ENCODE measurements at regions not wholly inside any gene's neighbourhood (a gene's known extent, or its start where the extent isn't known, plus 50 kb on each side); places are given as distances from the start of the nearest gene placed in this dataset.

DNA sequence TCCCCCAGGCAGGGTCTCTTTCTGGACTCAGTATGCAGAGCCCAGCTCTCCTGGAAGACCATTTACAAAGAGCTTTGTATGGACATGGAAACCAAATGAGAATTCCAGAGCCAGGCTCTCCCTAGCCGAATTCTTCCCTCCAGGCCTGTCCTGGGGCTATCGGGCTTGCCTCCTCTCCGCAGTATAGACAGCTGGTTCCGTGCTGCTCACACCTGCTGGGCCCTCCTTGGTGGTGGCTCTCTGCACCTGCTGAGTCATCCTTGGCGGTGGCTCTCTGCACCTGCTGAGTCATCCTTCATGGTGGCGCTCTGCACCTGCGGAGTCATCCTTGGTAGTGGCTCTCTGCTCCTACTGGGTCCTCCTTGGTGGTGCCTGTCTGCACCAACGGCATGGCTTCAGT is 743.5 kb downstream of the BRD1 start:
- Mint-ChIP-seq H3K27ac (no peak overlapping the region), H3K4me3 (no peak overlapping the region), H3K9me3 (no peaks in the 10 kb centered on the region), H3K36me3 (ENCODE audit: low read depth) (no peaks in the 10 kb centered on the region), H3K4me1 (no peaks in the 10 kb centered on the region; the same call in 2 of the 3 replicates), H3K27me3 (ENCODE audit: insufficient read depth, low read depth, poor library complexity) (peaks cover 4% of the 10 kb centered on the region)
- Histone ChIP-seq H2AFZ (no peak overlapping the region), H3K79me2 (replicated peaks; ENCODE audit: insufficient read depth) (no peaks in the 10 kb centered on the region), H3K9me2 (ENCODE audit: insufficient read depth) (no peaks in the 10 kb centered on the region), H3F3A (replicated peaks; ENCODE audit: low read depth) (no peaks in the 10 kb centered on the region), H3K4me2 (no peak overlapping the region), H3K27me3 (ENCODE audit: insufficient read depth) (no peaks in the 10 kb centered on the region), H3K4me3 (no peak overlapping the region), H3K4me1 (ENCODE audit: insufficient read depth) (no peaks in the 10 kb centered on the region), H3K36me3 (ENCODE audit: insufficient read depth) (peaks cover 6% of the 10 kb centered on the region; the same call in 1 of the 2 replicates), H4K20me1 (replicated peaks; ENCODE audit: insufficient read depth) (no peaks in the 10 kb centered on the region), H3K27ac (ENCODE audit: low read depth) (no peak overlapping the region)
- no peak for DNase-seq (ENCODE audit: low spot score)
- TF ChIP-seq, protein P1, sequence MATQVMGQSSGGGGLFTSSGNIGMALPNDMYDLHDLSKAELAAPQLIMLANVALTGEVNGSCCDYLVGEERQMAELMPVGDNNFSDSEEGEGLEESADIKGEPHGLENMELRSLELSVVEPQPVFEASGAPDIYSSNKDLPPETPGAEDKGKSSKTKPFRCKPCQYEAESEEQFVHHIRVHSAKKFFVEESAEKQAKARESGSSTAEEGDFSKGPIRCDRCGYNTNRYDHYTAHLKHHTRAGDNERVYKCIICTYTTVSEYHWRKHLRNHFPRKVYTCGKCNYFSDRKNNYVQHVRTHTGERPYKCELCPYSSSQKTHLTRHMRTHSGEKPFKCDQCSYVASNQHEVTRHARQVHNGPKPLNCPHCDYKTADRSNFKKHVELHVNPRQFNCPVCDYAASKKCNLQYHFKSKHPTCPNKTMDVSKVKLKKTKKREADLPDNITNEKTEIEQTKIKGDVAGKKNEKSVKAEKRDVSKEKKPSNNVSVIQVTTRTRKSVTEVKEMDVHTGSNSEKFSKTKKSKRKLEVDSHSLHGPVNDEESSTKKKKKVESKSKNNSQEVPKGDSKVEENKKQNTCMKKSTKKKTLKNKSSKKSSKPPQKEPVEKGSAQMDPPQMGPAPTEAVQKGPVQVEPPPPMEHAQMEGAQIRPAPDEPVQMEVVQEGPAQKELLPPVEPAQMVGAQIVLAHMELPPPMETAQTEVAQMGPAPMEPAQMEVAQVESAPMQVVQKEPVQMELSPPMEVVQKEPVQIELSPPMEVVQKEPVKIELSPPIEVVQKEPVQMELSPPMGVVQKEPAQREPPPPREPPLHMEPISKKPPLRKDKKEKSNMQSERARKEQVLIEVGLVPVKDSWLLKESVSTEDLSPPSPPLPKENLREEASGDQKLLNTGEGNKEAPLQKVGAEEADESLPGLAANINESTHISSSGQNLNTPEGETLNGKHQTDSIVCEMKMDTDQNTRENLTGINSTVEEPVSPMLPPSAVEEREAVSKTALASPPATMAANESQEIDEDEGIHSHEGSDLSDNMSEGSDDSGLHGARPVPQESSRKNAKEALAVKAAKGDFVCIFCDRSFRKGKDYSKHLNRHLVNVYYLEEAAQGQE (IDR thresholded peaks at IDR 0.05; ENCODE audit: unreplicated experiment), result no peak
- TF ChIP-seq, protein P2, sequence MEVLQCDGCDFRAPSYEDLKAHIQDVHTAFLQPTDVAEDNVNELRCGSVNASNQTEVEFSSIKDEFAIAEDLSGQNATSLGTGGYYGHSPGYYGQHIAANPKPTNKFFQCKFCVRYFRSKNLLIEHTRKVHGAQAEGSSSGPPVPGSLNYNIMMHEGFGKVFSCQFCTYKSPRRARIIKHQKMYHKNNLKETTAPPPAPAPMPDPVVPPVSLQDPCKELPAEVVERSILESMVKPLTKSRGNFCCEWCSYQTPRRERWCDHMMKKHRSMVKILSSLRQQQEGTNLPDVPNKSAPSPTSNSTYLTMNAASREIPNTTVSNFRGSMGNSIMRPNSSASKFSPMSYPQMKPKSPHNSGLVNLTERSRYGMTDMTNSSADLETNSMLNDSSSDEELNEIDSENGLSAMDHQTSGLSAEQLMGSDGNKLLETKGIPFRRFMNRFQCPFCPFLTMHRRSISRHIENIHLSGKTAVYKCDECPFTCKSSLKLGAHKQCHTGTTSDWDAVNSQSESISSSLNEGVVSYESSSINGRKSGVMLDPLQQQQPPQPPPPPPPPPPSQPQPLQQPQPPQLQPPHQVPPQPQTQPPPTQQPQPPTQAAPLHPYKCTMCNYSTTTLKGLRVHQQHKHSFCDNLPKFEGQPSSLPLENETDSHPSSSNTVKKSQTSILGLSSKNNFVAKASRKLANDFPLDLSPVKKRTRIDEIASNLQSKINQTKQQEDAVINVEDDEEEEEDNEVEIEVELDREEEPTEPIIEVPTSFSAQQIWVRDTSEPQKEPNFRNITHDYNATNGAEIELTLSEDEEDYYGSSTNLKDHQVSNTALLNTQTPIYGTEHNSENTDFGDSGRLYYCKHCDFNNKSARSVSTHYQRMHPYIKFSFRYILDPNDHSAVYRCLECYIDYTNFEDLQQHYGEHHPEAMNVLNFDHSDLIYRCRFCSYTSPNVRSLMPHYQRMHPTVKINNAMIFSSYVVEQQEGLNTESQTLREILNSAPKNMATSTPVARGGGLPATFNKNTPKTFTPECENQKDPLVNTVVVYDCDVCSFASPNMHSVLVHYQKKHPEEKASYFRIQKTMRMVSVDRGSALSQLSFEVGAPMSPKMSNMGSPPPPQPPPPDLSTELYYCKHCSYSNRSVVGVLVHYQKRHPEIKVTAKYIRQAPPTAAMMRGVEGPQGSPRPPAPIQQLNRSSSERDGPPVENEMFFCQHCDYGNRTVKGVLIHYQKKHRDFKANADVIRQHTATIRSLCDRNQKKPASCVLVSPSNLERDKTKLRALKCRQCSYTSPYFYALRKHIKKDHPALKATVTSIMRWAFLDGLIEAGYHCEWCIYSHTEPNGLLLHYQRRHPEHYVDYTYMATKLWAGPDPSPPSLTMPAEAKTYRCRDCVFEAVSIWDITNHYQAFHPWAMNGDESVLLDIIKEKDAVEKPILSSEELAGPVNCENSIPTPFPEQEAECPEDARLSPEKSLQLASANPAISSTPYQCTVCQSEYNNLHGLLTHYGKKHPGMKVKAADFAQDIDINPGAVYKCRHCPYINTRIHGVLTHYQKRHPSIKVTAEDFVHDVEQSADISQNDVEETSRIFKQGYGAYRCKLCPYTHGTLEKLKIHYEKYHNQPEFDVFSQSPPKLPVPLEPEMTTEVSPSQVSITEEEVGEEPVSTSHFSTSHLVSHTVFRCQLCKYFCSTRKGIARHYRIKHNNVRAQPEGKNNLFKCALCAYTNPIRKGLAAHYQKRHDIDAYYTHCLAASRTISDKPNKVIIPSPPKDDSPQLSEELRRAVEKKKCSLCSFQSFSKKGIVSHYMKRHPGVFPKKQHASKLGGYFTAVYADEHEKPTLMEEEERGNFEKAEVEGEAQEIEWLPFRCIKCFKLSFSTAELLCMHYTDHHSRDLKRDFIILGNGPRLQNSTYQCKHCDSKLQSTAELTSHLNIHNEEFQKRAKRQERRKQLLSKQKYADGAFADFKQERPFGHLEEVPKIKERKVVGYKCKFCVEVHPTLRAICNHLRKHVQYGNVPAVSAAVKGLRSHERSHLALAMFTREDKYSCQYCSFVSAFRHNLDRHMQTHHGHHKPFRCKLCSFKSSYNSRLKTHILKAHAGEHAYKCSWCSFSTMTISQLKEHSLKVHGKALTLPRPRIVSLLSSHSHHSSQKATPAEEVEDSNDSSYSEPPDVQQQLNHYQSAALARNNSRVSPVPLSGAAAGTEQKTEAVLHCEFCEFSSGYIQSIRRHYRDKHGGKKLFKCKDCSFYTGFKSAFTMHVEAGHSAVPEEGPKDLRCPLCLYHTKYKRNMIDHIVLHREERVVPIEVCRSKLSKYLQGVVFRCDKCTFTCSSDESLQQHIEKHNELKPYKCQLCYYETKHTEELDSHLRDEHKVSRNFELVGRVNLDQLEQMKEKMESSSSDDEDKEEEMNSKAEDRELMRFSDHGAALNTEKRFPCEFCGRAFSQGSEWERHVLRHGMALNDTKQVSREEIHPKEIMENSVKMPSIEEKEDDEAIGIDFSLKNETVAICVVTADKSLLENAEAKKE (CRISPR knock-in tag; IDR thresholded peaks at IDR 0.05), result no peak
- no peak for TF ChIP-seq STAT1 (IDR thresholded peaks at IDR 0.05; ENCODE audit: unreplicated experiment)
- TF ChIP-seq, protein P3, sequence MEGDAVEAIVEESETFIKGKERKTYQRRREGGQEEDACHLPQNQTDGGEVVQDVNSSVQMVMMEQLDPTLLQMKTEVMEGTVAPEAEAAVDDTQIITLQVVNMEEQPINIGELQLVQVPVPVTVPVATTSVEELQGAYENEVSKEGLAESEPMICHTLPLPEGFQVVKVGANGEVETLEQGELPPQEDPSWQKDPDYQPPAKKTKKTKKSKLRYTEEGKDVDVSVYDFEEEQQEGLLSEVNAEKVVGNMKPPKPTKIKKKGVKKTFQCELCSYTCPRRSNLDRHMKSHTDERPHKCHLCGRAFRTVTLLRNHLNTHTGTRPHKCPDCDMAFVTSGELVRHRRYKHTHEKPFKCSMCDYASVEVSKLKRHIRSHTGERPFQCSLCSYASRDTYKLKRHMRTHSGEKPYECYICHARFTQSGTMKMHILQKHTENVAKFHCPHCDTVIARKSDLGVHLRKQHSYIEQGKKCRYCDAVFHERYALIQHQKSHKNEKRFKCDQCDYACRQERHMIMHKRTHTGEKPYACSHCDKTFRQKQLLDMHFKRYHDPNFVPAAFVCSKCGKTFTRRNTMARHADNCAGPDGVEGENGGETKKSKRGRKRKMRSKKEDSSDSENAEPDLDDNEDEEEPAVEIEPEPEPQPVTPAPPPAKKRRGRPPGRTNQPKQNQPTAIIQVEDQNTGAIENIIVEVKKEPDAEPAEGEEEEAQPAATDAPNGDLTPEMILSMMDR (conservative IDR thresholded peaks at IDR 0.05; ENCODE audit: low read depth in 2 of 2), result no peak
- ATAC-seq, result peak; percentile 36; the same call in 1 of the 3 replicates

All from GM23338 (cell line).